ENCODE measurements at regions not wholly inside any gene's neighbourhood (a gene's known extent, or its start where the extent isn't known, plus 50 kb on each side); places are given as distances from the start of the nearest gene placed in this dataset.

- Histone ChIP-seq H3K9me3 (ENCODE audit: low read length) (no peaks in the 10 kb centered on the region), H3K4me2 (ENCODE audit: low read length) (no peak overlapping the region), H4K20me1 (ENCODE audit: insufficient read depth, low read length) (no peaks in the 10 kb centered on the region), H3K9me2 (ENCODE audit: insufficient read depth, low read length) (no peaks in the 10 kb centered on the region), H3K36me3 (ENCODE audit: insufficient read depth, low read length) (no peaks in the 10 kb centered on the region), H3K4me1 (ENCODE audit: insufficient read depth, low read length, poor library complexity, severe bottlenecking) (no peaks in the 10 kb centered on the region), H3K27ac (ENCODE audit: low read depth, low read length, poor library complexity, severe bottlenecking) (no peak overlapping the region), H3K79me2 (ENCODE audit: insufficient read depth, low read depth, low read length) (no peaks in the 10 kb centered on the region), H2AFZ (ENCODE audit: low read length) (no peak overlapping the region), H3K4me3 (ENCODE audit: low read depth, low read length, poor library complexity, severe bottlenecking) (no peak overlapping the region)
- no peak for DNase-seq (ENCODE audit: low spot score)
- ChIA-PET POLR2A (no interaction called here), CTCF (ENCODE audit: unreplicated experiment) (no interaction called here)
- no TSS peak for BruUV-seq (replicated peaks)
- intact Hi-C loops (cut with micrococcal nuclease; ENCODE audit: unreplicated experiment) = no loop called here
- TF ChIP-seq EZH2phosphoT487 (IDR thresholded peaks at IDR 0.05; ENCODE audit: borderline replicate concordance, low read depth, low read length) (no peak), CTCF (conservative IDR thresholded peaks at IDR 0.05; ENCODE audit: low read length) (no peak)
Observed at GRCh38 chr7:12851142-12851541, 163.7 kb downstream of the ARL4A start.

- Histone ChIP-seq H3K4me1 (ENCODE audit: insufficient read depth, low read length, poor library complexity, severe bottlenecking) (no peaks in the 10 kb centered on the region), H3K36me3 (ENCODE audit: insufficient read depth, low read length) (no peaks in the 10 kb centered on the region), H3K4me3 (ENCODE audit: low read depth, low read length, poor library complexity, severe bottlenecking) (no peak overlapping the region), H2AFZ (ENCODE audit: low read length) (no peak overlapping the region), H3K9me3 (ENCODE audit: low read length) (no peaks in the 10 kb centered on the region), H3K27ac (ENCODE audit: low read depth, low read length, poor library complexity, severe bottlenecking) (no peak overlapping the region), H4K20me1 (ENCODE audit: insufficient read depth, low read length) (no peaks in the 10 kb centered on the region), H3K79me2 (ENCODE audit: insufficient read depth, low read depth, low read length) (no peaks in the 10 kb centered on the region), H3K4me2 (ENCODE audit: low read length) (no peak overlapping the region), H3K9me2 (ENCODE audit: insufficient read depth, low read length) (no peaks in the 10 kb centered on the region)
- no peak for TF ChIP-seq CTCF (conservative IDR thresholded peaks at IDR 0.05; ENCODE audit: low read length)
- intact Hi-C loops (cut with micrococcal nuclease; ENCODE audit: unreplicated experiment) = no loop called here
- no peak for DNase-seq (ENCODE audit: low spot score)
- POLR2A ChIA-PET = no interaction called here
- CTCF ChIA-PET (ENCODE audit: unreplicated experiment) = no interaction called here
- BruUV-seq (replicated peaks) = no TSS peak
Observed at GRCh38 chr7:12851841-12852240, 164.4 kb downstream of the ARL4A start.

- no peak for TF ChIP-seq EZH2phosphoT487 (IDR thresholded peaks at IDR 0.05; ENCODE audit: borderline replicate concordance, low read depth, low read length)
- TF ChIP-seq CTCF (conservative IDR thresholded peaks at IDR 0.05; ENCODE audit: low read length) = no peak
- ChIA-PET POLR2A (interaction anchor here (0.9 kb wide), 1 partner anchor 10 kb away, joined by 4 read pairs; no protein-coding TSS in a partner anchor), CTCF (ENCODE audit: unreplicated experiment) (no interaction called here)
Observed at GRCh38 chr7:12855036-12855435, 167.6 kb downstream of the ARL4A start.

More at GRCh38 chr7:12855036-12855435, 167.6 kb downstream of the ARL4A start:
- Histone ChIP-seq H3K4me1 (ENCODE audit: insufficient read depth, low read length, poor library complexity, severe bottlenecking) (no peaks in the 10 kb centered on the region), H3K27ac (ENCODE audit: low read depth, low read length, poor library complexity, severe bottlenecking) (no peak overlapping the region), H3K4me3 (ENCODE audit: low read depth, low read length, poor library complexity, severe bottlenecking) (no peak overlapping the region), H3K36me3 (ENCODE audit: insufficient read depth, low read length) (no peaks in the 10 kb centered on the region), H3K9me3 (ENCODE audit: low read length) (no peaks in the 10 kb centered on the region), H3K9me2 (ENCODE audit: insufficient read depth, low read length) (no peaks in the 10 kb centered on the region), H4K20me1 (ENCODE audit: insufficient read depth, low read length) (no peaks in the 10 kb centered on the region), H3K4me2 (ENCODE audit: low read length) (no peak overlapping the region), H2AFZ (ENCODE audit: low read length) (no peak overlapping the region), H3K79me2 (ENCODE audit: insufficient read depth, low read depth, low read length) (no peaks in the 10 kb centered on the region)
- BruUV-seq (replicated peaks) = no TSS peak
- intact Hi-C loops (cut with micrococcal nuclease; ENCODE audit: unreplicated experiment) = no loop called here
- no peak for DNase-seq (ENCODE audit: low spot score)

All from OCI-LY7 (cell line).